DOHH2 (cell line): ENCODE measurements at regions not wholly inside any gene's neighbourhood (a gene's known extent, or its start where the extent isn't known, plus 50 kb on each side); places are given as distances from the start of the nearest gene placed in this dataset.

Experiments used
- H3F3A ChIP-seq: fragments of 200-600 bp; sonication (generic), shearing (Covaris generic); 2 replicates; pipeline ENCODE4 v1.6.0; 2016; ENCODE audit warnings: antibody characterized with exemption, mild to moderate bottlenecking; ENCODE audit not compliant: control insufficient read depth, insufficient read depth
- H3K27ac ChIP-seq: fragments of 200-600 bp; sonication (generic); 2 replicates; pipeline ENCODE4 v1.5.1; 2014; ENCODE audit warnings: low read depth, mild to moderate bottlenecking, low read length, moderate library complexity
- H3K27me3 ChIP-seq: fragments of 200-600 bp; sonication (generic); 2 replicates; pipeline ENCODE4 v1.6.1; 2014; ENCODE audit warnings: mild to moderate bottlenecking, low read length, mixed read lengths; ENCODE audit not compliant: control insufficient read depth
- H3K36me3 ChIP-seq: fragments of 200-600 bp; sonication (generic); 2 replicates; pipeline ENCODE4 v1.6.1; 2014; ENCODE audit warnings: mild to moderate bottlenecking, low read length, moderate library complexity, mixed read lengths; ENCODE audit not compliant: control insufficient read depth
- H3K4me1 ChIP-seq: fragments of 200-600 bp; sonication (generic); 2 replicates; pipeline ENCODE4 v1.6.1; 2014; ENCODE audit warnings: mild to moderate bottlenecking, low read length, mixed read lengths; ENCODE audit not compliant: control insufficient read depth
- H3K4me2 ChIP-seq: fragments of 200-600 bp; sonication (generic); 2 replicates; pipeline ENCODE4 v1.6.0; 2014; ENCODE audit warnings: mild to moderate bottlenecking, low read length, moderate library complexity
- H3K4me3 ChIP-seq: fragments of 200-600 bp; sonication (generic); 2 replicates; pipeline ENCODE4 v1.5.1; 2014; ENCODE audit warnings: mild to moderate bottlenecking, low read length, mixed read lengths
- H3K79me2 ChIP-seq: fragments of 200-600 bp; sonication (generic); 2 replicates; pipeline ENCODE4 v1.6.1; 2014; ENCODE audit warnings: mild to moderate bottlenecking, low read length, mixed read lengths; ENCODE audit not compliant: control insufficient read depth
- H3K9me2 ChIP-seq: fragments of 200-600 bp; sonication (generic); replicated peaks from 2 replicates; pipeline ENCODE4 v1.6.1; 2014; ENCODE audit warnings: mild to moderate bottlenecking, low read length, mixed read lengths; ENCODE audit not compliant: control insufficient read depth
- H3K9me3 ChIP-seq: fragments of 200-600 bp; sonication (generic); 2 replicates; pipeline ENCODE4 v1.6.1; 2014; ENCODE audit warnings: antibody characterized with exemption, low read length, mixed read lengths; ENCODE audit not compliant: control insufficient read depth, insufficient read depth
- H4K20me1 ChIP-seq: fragments of 200-600 bp; sonication (generic); 2 replicates; pipeline ENCODE4 v1.6.0; 2014; ENCODE audit warnings: low read depth, mild to moderate bottlenecking, antibody characterized with exemption, low read length, moderate library complexity; ENCODE audit not compliant: control insufficient read depth, insufficient read depth
- EZH2phosphoT487 ChIP-seq: fragments of 200-600 bp; sonication (generic); IDR thresholded peaks from 2 replicates; pipeline ENCODE4 v1.6.1; 2017; ENCODE audit warnings: borderline replicate concordance, mild to moderate bottlenecking, antibody characterized with exemption, low read length, moderate library complexity, mixed read lengths
- TF ChIP-seq, protein P1 (sequence below): fragments of 200-600 bp; sonication (generic); IDR thresholded peaks from one replicate; pipeline ENCODE4 v1.5.1; 2014; ENCODE audit warnings: antibody characterized with exemption, mild to moderate bottlenecking, low read depth, low read length; ENCODE audit not compliant: poor library complexity, severe bottlenecking

GRCh38 chr20:10960416-10960815 is 286.6 kb upstream of the JAG1 start:
- Histone ChIP-seq H3K9me2 (no peaks in the 10 kb centered on the region), H3K4me3 (no peak overlapping the region), H3K4me2 (no peak overlapping the region), H3K9me3 (no peaks in the 10 kb centered on the region), H3F3A (no peaks in the 10 kb centered on the region), H3K79me2 (no peaks in the 10 kb centered on the region), H3K27ac (no peak overlapping the region), H4K20me1 (no peaks in the 10 kb centered on the region), H3K27me3 (no peaks in the 10 kb centered on the region), H3K4me1 (no peaks in the 10 kb centered on the region), H3K36me3 (no peaks in the 10 kb centered on the region)
- TF ChIP-seq EZH2phosphoT487: no peak

GRCh38 chr20:10961651-10962288 is 288.0 kb upstream of the JAG1 start:
- Histone ChIP-seq H3K79me2 (no peaks in the 10 kb centered on the region), H3K27me3 (no peaks in the 10 kb centered on the region), H4K20me1 (no peaks in the 10 kb centered on the region), H3K4me3 (no peak overlapping the region), H3K9me3 (no peaks in the 10 kb centered on the region), H3K36me3 (no peaks in the 10 kb centered on the region), H3K4me2 (no peak overlapping the region), H3F3A (no peaks in the 10 kb centered on the region), H3K27ac (no peak overlapping the region), H3K4me1 (no peaks in the 10 kb centered on the region), H3K9me2 (no peaks in the 10 kb centered on the region)
- TF ChIP-seq EZH2phosphoT487: no peak
- TF ChIP-seq, protein P1, sequence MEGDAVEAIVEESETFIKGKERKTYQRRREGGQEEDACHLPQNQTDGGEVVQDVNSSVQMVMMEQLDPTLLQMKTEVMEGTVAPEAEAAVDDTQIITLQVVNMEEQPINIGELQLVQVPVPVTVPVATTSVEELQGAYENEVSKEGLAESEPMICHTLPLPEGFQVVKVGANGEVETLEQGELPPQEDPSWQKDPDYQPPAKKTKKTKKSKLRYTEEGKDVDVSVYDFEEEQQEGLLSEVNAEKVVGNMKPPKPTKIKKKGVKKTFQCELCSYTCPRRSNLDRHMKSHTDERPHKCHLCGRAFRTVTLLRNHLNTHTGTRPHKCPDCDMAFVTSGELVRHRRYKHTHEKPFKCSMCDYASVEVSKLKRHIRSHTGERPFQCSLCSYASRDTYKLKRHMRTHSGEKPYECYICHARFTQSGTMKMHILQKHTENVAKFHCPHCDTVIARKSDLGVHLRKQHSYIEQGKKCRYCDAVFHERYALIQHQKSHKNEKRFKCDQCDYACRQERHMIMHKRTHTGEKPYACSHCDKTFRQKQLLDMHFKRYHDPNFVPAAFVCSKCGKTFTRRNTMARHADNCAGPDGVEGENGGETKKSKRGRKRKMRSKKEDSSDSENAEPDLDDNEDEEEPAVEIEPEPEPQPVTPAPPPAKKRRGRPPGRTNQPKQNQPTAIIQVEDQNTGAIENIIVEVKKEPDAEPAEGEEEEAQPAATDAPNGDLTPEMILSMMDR: no peak

- Histone ChIP-seq H3K9me2 (no peaks in the 10 kb centered on the region), H3K4me1 (no peaks in the 10 kb centered on the region)
- TF ChIP-seq, protein P1: no peak
- TF ChIP-seq EZH2phosphoT487: no peak
Observed at GRCh38 chr20:10962937-10963336, 289.1 kb upstream of the JAG1 start.

GRCh38 chr20:10963717-10964266 is 290.0 kb upstream of the JAG1 start:
- no peaks in the 10 kb centered on the region for H3K79me2 ChIP-seq
- H3K4me1 ChIP-seq: no peaks in the 10 kb centered on the region
- H3K27me3 ChIP-seq: no peaks in the 10 kb centered on the region
- H3K9me3 ChIP-seq: no peaks in the 10 kb centered on the region
- H3F3A ChIP-seq: no peaks in the 10 kb centered on the region
- no peaks in the 10 kb centered on the region for H3K36me3 ChIP-seq
- no peak overlapping the region for H3K27ac ChIP-seq
- TF ChIP-seq EZH2phosphoT487: no peak
- TF ChIP-seq, protein P1: no peak
- no peak overlapping the region for H3K4me2 ChIP-seq
- no peak overlapping the region for H3K4me3 ChIP-seq
- H3K9me2 ChIP-seq: no peaks in the 10 kb centered on the region
- no peaks in the 10 kb centered on the region for H4K20me1 ChIP-seq

More at GRCh38 chr20:10962937-10963336, 289.1 kb upstream of the JAG1 start:
- Histone ChIP-seq H3K9me3 (no peaks in the 10 kb centered on the region), H3K27me3 (no peaks in the 10 kb centered on the region), H3K4me2 (no peak overlapping the region), H3F3A (no peaks in the 10 kb centered on the region), H4K20me1 (no peaks in the 10 kb centered on the region), H3K27ac (no peak overlapping the region), H3K36me3 (no peaks in the 10 kb centered on the region), H3K4me3 (no peak overlapping the region), H3K79me2 (no peaks in the 10 kb centered on the region)
